ENCODE measurements at regions not wholly inside any gene's neighbourhood (a gene's known extent, or its start where the extent isn't known, plus 50 kb on each side); places are given as distances from the start of the nearest gene placed in this dataset.

DNA sequence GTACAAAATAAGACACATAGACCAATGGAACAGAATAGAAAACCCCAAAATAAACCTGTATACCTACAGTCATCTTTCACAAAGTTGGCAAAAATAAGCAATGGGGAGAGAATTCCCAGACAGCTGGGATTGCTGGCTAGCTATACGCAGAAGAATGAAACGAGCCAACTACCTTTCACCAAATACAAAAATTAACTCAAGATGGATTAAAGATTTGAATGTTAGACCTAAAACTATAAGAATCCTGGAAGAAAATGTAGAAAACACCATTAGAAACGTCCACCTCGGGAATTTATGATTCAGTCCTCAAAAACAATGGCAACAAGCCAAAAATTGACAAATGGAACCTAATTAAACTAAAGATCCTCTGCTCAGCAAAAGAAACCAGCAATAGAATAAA is 408.1 kb upstream of the SLITRK1 start:
- no peak for DNase-seq (ENCODE audit: low read depth in 3 of 3, low spot score in 2 of 3)

DNA sequence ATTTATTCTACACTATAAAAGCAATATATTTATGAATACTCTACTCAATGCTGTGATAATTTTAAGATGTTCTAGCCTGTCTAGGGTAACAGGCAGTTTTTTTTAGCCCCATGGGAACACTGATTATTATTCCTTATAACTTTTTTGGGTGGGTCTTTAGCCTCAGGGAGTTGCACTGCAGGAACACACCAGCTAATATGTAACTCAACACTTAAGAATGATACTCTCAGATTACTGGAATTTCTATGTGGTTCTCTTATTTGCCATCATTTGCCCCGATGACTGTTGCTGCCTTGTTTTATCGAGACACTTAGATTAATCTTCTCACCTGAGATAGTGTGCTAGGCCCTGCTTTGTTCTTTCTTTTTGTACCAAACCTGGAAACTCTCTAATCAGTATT is 396.9 kb upstream of the SLITRK1 start:
- no peak for DNase-seq (ENCODE audit: low read depth in 3 of 3, low spot score in 2 of 3)

DNA sequence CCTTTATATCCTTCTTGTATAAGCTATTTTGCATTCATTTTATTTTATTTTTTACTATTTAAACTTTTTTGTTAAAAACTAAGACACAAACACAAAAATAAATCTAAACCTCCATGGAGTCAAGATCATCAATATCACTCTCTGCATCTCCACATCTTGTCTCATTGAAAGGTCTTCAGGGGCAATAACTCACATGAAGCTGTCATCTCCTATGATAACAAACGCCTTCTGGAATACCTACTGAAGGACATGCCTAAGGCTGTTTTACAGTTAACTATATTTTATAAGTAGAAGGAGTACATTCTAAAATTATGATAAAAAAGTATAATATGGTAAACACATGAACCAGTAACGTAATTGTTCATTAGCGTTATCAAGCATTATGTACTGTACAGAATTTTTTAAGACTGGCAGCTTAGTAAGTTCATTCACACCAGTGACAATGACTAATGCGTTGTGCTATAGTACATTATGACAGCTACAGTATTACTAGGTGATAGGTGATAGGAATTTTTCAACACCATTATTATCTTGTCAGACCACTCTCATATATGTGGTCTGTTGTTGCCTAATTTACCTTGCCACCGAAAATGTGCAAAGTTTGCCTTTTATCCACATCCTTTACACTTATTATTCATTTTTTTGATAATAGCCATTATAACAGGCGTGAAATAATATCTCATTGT is 390.7 kb upstream of the SLITRK1 start:
- DNase-seq (ENCODE audit: low read depth in 3 of 3, low spot score in 2 of 3): no peak

GRCh38 chr13:84265257-84265764 is 383.0 kb upstream of the SLITRK1 start:
- no peak for DNase-seq (ENCODE audit: low read depth in 3 of 3, low spot score in 2 of 3)

DNA sequence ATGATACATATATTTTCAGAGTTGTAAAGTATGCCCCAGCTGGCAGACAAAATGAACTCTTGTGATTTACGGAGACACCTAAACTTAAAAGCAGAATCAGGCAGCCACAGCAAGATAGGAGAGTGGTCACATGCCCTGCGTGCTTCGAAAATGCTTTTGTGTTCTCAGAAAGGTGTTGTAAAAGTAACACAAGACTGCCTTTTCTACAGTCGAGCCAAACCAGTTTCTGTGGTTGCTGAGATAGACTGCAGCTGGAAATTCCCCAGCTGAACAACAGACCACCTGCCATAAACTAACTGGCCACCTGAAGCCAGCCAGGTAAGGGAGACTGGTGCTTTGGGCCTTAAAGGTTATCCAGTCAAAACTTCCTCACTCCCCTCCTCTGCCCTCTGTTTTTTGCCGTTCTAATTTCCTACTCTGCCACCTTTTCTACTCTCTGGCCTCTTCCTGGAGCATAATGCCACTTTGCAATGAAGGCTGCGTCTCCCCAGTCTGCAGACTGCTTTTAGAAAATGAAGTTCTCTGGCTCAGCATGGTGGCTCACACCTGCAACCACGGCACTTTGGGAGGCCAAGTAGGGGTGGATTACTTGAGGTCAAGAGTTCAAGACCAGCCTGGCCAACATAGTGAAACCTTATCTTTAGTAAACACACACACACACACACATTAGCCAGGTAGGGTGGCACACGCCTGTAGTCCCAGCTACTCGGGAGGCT is 381.2 kb upstream of the SLITRK1 start:
- DNase-seq (ENCODE audit: low read depth in 3 of 3, low spot score in 2 of 3): no peak

GRCh38 chr13:84255226-84255797 is 373.0 kb upstream of the SLITRK1 start:
- no peak for DNase-seq (ENCODE audit: low read depth in 3 of 3, low spot score in 2 of 3)

- DNase-seq (ENCODE audit: low read depth in 3 of 3, low spot score in 2 of 3): no peak
Observed at GRCh38 chr13:84249463-84249862, 367.2 kb upstream of the SLITRK1 start.

DNA sequence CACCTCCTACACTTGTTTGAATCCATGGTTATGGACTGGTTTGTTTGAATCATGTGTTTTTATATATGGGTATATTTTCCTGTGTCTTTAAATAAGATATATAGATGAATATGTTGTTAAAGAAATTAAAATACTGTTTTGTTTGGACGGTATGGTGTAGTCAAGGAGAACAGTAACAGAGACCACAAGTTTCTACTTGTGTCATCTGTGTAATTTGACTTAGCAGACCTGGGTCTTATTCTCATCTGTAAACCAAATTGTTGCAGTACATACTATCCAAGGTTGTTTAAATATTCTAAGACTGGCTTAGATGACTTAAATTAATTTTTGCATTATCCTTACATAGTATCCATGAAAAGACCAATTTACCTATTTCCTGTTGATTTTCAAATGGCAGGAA is 361.1 kb upstream of the SLITRK1 start:
- DNase-seq (ENCODE audit: low read depth in 3 of 3, low spot score in 2 of 3): no peak

- no peak for DNase-seq (ENCODE audit: low read depth in 3 of 3, low spot score in 2 of 3)
Observed at GRCh38 chr13:84239032-84239431, 356.8 kb upstream of the SLITRK1 start.

DNA sequence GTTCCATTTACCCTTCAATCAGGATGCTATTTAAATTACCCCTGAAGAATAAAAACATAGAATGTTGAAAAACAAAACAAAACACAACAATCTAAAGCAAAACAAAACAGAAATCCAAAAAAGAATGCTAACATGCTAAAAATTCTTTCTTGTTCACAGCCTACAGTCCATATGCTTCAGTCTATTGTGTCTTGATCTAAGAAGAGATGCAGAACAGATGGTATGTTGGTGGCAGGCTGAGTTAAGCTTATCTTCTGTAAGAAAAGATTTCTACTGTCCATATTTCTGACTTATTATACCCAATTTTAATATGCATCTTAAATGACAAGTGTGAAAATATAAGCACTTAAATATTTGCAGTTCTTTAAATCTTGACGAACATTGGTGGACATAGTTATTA is 356.1 kb upstream of the SLITRK1 start:
- DNase-seq (ENCODE audit: low read depth in 3 of 3, low spot score in 2 of 3): no peak

DNA sequence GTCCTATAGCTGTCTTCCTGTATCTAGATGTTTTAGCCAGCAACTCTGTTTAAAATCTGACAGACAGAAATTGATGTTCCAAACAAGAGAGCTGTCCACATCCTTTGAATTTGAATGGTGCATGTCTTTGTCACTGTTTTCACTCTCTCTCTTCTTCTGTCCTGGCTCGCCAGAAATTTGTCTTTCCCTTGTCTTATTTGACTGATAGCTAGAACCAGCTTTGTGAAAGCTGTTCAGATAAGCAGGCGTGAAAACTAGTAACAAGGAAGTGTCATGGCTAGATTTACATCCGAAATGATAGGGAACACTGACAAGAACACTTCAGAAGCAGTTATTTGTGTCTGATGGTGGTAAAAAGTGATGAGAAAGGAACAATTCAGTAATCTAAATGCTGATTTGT is 354.9 kb upstream of the SLITRK1 start:
- DNase-seq (ENCODE audit: low read depth in 3 of 3, low spot score in 2 of 3): no peak

GRCh38 chr13:84234416-84234815 is 352.1 kb upstream of the SLITRK1 start:
- no peak for DNase-seq (ENCODE audit: low read depth in 3 of 3, low spot score in 2 of 3)

- DNase-seq (ENCODE audit: low read depth in 3 of 3, low spot score in 2 of 3): no peak
Observed at GRCh38 chr13:84230568-84230967, 348.3 kb upstream of the SLITRK1 start.

GRCh38 chr13:84211048-84211447 is 328.8 kb upstream of the SLITRK1 start:
- no peak for DNase-seq (ENCODE audit: low read depth in 3 of 3, low spot score in 2 of 3)

GRCh38 chr13:84208246-84208910 is 326.1 kb upstream of the SLITRK1 start:
- DNase-seq (ENCODE audit: low read depth in 3 of 3, low spot score in 2 of 3): no peak

DNA sequence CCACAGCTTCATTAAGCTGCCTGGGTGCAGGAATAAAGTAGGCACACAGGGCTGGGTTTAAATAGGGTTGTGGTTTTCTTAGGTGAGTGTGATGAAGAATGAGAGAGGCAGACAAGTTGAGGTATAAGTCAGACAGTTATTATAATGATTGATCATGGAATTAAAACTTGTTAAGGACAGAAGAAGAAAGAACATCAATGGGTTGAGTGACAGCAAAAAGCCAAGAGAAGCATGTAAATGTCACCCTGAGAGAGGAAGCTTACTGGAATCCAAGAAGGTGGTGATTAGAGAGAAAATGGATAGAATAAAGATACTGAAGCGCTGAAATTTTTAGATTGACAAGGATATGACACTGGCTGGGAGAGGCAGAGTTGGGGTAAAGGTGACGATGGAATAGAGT is 325.2 kb upstream of the SLITRK1 start:
- DNase-seq (ENCODE audit: low read depth in 3 of 3, low spot score in 2 of 3): no peak

DNA sequence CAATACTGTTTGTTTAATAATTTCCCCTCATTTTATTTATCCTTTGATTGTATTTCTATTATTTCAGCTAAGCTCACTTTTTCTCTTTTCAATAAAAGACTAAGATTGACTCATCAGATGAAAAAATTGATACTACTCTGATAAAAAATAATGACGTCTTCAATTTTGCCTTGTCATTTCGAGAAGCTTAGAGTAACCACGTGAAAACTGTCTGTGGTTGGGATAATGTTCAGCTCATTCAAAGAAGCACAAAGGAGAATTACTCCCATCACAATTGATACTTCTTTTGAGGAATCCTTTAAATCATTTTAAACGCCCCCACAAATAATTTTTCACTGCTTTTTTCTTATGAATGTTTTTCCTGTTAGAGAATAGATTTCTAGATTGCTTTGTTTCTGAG is 318.7 kb upstream of the SLITRK1 start:
- no peak for DNase-seq (ENCODE audit: low read depth in 3 of 3, low spot score in 2 of 3)

- no peak for DNase-seq (ENCODE audit: low read depth in 3 of 3, low spot score in 2 of 3)
Observed at GRCh38 chr13:84192125-84192524, 309.9 kb upstream of the SLITRK1 start.

DNA sequence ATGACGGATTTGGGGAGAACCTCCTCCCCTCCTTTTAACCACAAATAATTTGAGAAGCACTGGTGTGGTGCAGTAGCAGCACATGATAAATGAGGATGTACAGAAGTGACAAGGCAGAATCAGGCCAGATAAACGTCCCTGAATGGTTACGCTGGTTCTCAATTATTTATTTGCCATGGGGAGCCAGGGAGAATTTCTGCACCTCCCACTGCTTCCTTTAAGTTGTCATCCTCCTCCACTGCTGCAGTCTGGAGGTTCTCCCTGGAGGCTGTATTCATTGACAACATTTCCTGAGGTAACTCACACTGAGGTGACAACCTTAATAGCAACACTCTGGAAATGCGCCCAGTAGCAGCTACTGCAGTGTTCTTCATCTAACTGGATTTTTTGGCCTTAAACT is 308.9 kb upstream of the SLITRK1 start:
- DNase-seq (ENCODE audit: low read depth in 3 of 3, low spot score in 2 of 3): no peak

DNA sequence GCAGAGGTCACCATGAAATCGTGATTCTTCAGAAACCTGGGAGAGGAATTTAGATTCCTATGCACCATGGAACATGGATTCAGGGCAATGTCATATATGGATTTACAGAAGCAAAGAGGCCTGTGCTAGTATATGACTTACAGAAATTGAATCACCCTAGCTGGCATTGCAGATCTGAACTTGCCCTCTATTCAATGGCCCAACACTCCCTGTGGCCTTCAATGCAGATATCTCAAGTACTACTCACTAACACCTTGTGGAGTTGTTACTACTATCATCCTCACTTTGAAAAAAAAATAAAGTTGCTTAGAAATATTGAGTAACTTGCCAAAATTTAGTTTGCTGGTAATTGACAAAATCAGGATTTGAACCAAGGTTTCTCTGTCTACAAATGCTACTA is 305.4 kb upstream of the SLITRK1 start:
- no peak for DNase-seq (ENCODE audit: low read depth in 3 of 3, low spot score in 2 of 3)

DNA sequence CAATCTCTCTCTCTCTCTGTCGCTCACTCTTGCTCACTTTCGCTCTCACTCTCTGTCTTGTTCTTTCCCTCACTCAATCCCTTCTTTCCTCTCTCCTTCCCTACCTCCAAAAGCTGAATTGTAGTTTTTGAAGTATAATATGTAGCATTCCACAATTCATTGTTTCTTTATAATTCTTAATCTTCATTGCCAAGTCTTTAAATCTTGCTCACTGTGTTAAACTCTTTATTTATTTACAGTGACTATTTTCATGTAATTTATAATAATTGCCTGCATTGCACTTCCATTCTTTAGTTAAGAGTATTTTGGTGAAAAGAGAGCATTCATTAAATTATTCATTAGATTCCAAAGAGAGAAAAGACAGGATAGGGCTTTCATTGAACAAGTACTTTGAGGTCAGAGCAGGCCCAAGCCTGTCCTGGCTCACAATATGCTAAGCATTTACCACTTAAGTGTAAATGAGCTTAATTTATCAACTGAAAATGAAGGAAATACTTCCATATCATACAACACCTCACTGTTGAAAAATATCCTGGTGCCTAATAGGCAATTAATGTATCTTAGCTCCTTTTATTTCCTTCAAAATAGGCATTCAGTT is 257.4 kb upstream of the SLITRK1 start:
- no peak for DNase-seq (ENCODE audit: low read depth in 3 of 3, low spot score in 2 of 3)
